HEK293 (cell line): ENCODE measurements at regions not wholly inside any gene's neighbourhood (a gene's known extent, or its start where the extent isn't known, plus 50 kb on each side); places are given as distances from the start of the nearest gene placed in this dataset.

Experiments
- CTCF ChIA-PET: fragments of 350-600 bp; formaldehyde crosslinking; extraction: SDS; loops from one replicate; lab custom pipeline; 2021; ENCODE audit warnings: antibody characterized with exemption; lab: Yijun Ruan, JAX
- POLR2A ChIA-PET: fragments of 300-600 bp; formaldehyde crosslinking; extraction: SDS; loops from one replicate; lab custom pipeline; 2020; ENCODE audit warnings: antibody characterized with exemption, inconsistent platforms; lab: Yijun Ruan, JAX
- H3K27ac ChIP-seq: fragments of 200-500 bp; sonication (Bioruptor generic); 2 replicates; pipeline ENCODE4 v1.5.1; 2014; ENCODE audit warnings: low read depth, low read length, control low read depth, inconsistent platforms; ENCODE audit errors: extremely low read depth
- H3K36me3 ChIP-seq, 2 experiments: fragments of 200-500 bp in 1 of 2; sonication (Bioruptor generic) in 1 of 2; 1 replicate in 1 of 2; 2 replicates in 1 of 2; pipeline ENCODE4 v1.5.1; 2014 to 2017; ENCODE audit warnings: inconsistent platforms in 2 of 2, low read length in 2 of 2; ENCODE audit not compliant: control insufficient read depth in 2 of 2, insufficient read depth in 1 of 2
- H3K4me1 ChIP-seq: fragments of 200-500 bp; sonication (Bioruptor generic); 2 replicates; pipeline ENCODE4 v1.5.1; 2014; ENCODE audit warnings: mild to moderate bottlenecking, low read length, inconsistent platforms; ENCODE audit not compliant: control insufficient read depth, insufficient read depth
- H3K4me3 ChIP-seq: 2 replicates; pipeline ENCODE4 v1.5.1; 2011; ENCODE audit warnings: low read depth, mild to moderate bottlenecking, control low read depth, low read length, moderate library complexity
- H3K9me3 ChIP-seq: fragments of 200-500 bp; sonication (Bioruptor generic); 2 replicates; pipeline ENCODE4 v1.5.1; 2014; ENCODE audit warnings: low read depth, low read length, inconsistent platforms; ENCODE audit not compliant: control insufficient read depth, insufficient read depth
- FEZF1 ChIP-seq: fragments of 450-650 bp; formaldehyde crosslinking; IDR thresholded peaks from 2 replicates; pipeline ENCODE4 v1.5.1; 2016; ENCODE audit warnings: missing biosample characterization, missing genetic modification characterization
- GLIS2 ChIP-seq: fragments of 450-650 bp; formaldehyde crosslinking; IDR thresholded peaks from 2 replicates; pipeline ENCODE4 v1.5.1; 2016; ENCODE audit warnings: missing biosample characterization, missing genetic modification characterization
- REST ChIP-seq: fragments of 450-650 bp; formaldehyde crosslinking; IDR thresholded peaks from 2 replicates; pipeline ENCODE4 v1.5.1; 2016; ENCODE audit warnings: missing biosample characterization, missing genetic modification characterization
- WT1 ChIP-seq: fragments of 450-650 bp; formaldehyde crosslinking; IDR thresholded peaks from 2 replicates; pipeline ENCODE4 v1.5.1; 2016; ENCODE audit warnings: missing biosample characterization, missing genetic modification characterization
- ZBTB11 ChIP-seq: fragments of 450-650 bp; formaldehyde crosslinking; conservative IDR thresholded peaks from 2 replicates; pipeline ENCODE4 v1.5.1; 2016; ENCODE audit warnings: low read depth, missing biosample characterization, missing genetic modification characterization
- ZBTB7A ChIP-seq: fragments of 450-650 bp; formaldehyde crosslinking; IDR thresholded peaks from 2 replicates; pipeline ENCODE4 v1.5.1; 2016; ENCODE audit warnings: low read depth, missing biosample characterization, missing genetic modification characterization
- ZNF274 ChIP-seq, 2 experiments: fragments of 200-500 bp in 1 of 2; fragments of 450-650 bp in 1 of 2; sonication (Bioruptor generic) in 1 of 2; formaldehyde crosslinking in 1 of 2; IDR thresholded peaks; 2 replicates each; pipeline versions ENCODE4 v1.5.1 to v1.6.1; 2014 to 2016; ENCODE audit warnings: borderline replicate concordance in 1 of 2, inconsistent platforms in 1 of 2, low read length in 1 of 2, missing biosample characterization in 1 of 2, missing genetic modification characterization in 1 of 2
- ZNF292 ChIP-seq: fragments of 450-650 bp; formaldehyde crosslinking; IDR thresholded peaks from 2 replicates; pipeline ENCODE4 v1.5.1; 2016; ENCODE audit warnings: low read depth, missing biosample characterization, missing genetic modification characterization, borderline replicate concordance
- ZNF311 ChIP-seq: fragments of 450-650 bp; formaldehyde crosslinking; IDR thresholded peaks from 2 replicates; pipeline ENCODE4 v1.5.1; 2017; ENCODE audit warnings: missing biosample characterization, missing genetic modification characterization, borderline replicate concordance
- ZNF350 ChIP-seq: fragments of 450-650 bp; formaldehyde crosslinking; IDR thresholded peaks from 2 replicates; pipeline ENCODE4 v1.5.0; 2017; ENCODE audit warnings: missing biosample characterization, mild to moderate bottlenecking, missing genetic modification characterization
- ZNF548 ChIP-seq: fragments of 450-650 bp; formaldehyde crosslinking; IDR thresholded peaks from 2 replicates; pipeline ENCODE4 v1.5.1; 2016; ENCODE audit warnings: missing biosample characterization, missing genetic modification characterization
- ZNF558 ChIP-seq: fragments of 450-650 bp; formaldehyde crosslinking; IDR thresholded peaks from 2 replicates; pipeline ENCODE4 v1.5.1; 2016; ENCODE audit warnings: missing biosample characterization, missing genetic modification characterization
- ZNF623 ChIP-seq: fragments of 450-650 bp; formaldehyde crosslinking; IDR thresholded peaks from 2 replicates; pipeline ENCODE4 v1.5.1; 2016; ENCODE audit warnings: missing biosample characterization, missing genetic modification characterization
- ZNF629 ChIP-seq: fragments of 450-650 bp; formaldehyde crosslinking; IDR thresholded peaks from 2 replicates; pipeline ENCODE4 v1.5.1; 2017; ENCODE audit warnings: missing biosample characterization, missing genetic modification characterization
- ZNF654 ChIP-seq: fragments of 450-650 bp; formaldehyde crosslinking; IDR thresholded peaks from 2 replicates; pipeline ENCODE4 v1.5.1; 2016; ENCODE audit warnings: low read depth, missing biosample characterization, missing genetic modification characterization
- ZNF837 ChIP-seq: fragments of 450-650 bp; formaldehyde crosslinking; IDR thresholded peaks from 2 replicates; pipeline ENCODE4 v1.5.1; 2016; ENCODE audit warnings: missing biosample characterization, missing genetic modification characterization
- TF ChIP-seq, protein P1 (sequence below): fragments of 450-650 bp; formaldehyde crosslinking; IDR thresholded peaks from 2 replicates; pipeline ENCODE4 v1.5.1; 2016; ENCODE audit warnings: missing biosample characterization, missing genetic modification characterization, borderline replicate concordance

DNA sequence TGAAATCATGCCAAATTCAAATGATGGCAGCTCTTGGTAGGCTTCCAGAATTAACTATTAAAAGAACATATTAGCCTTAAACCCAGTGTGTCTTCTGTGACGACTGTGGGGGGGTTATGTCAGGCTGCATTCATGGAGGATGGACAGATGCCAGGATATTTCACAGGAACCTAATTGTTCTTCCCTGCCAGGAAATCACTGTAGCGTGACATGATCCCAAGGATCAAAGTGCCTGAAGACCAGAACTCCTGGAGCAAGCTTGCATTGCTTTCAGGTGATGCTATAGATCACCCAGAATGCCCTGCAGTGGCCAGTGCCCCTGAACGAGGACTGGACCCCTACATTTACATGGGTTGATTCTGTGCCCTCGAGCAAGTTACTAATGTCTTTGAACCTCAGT, 1093.0 kb upstream of the TENM3 start:
- H3K4me3 ChIP-seq = no peak overlapping the region
- no peaks in the 10 kb centered on the region for H3K36me3 ChIP-seq
- no peak for TF ChIP-seq FEZF1 (tag by site-specific recombination)
- ChIA-PET CTCF (interaction anchor here (1.3 kb wide), 1 partner anchor 379 kb away, joined by 3 read pairs; no protein-coding TSS in a partner anchor), POLR2A (no interaction called here)
- no peaks in the 10 kb centered on the region for H3K4me1 ChIP-seq
- no peak overlapping the region for H3K27ac ChIP-seq
- no peaks in the 10 kb centered on the region for H3K9me3 ChIP-seq

DNA sequence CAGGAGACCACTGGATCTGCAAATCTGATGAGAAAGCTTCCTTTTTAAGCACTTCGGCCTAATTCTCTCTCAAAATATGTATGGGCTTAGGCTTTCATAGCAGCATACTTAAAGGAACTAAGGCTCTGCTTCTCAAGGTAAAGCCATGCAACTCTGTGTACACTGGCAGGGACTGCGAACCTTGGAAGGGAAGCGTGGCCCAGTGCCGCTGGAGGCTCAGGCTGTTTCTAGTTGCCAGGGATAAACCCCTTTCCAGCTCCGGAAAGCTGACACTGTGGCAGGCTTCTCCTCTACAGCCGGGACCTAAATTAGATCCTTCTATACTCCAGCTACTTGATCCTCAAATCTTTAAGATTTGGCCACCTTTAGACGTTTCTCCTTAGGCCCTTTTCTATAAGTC, 1091.3 kb upstream of the TENM3 start:
- H3K27ac ChIP-seq = no peak overlapping the region
- ChIA-PET CTCF (interaction anchor here (0.6 to 0.7 kb wide), 2 partner anchors 62 to 367 kb away, joined by 3 read pairs; no protein-coding TSS in a partner anchor), POLR2A (interaction anchor here (0.7 kb wide), 1 partner anchor 54 kb away, joined by 3 read pairs; no protein-coding TSS in a partner anchor)
- H3K36me3 ChIP-seq = no peaks in the 10 kb centered on the region
- H3K9me3 ChIP-seq = no peaks in the 10 kb centered on the region
- no peaks in the 10 kb centered on the region for H3K4me1 ChIP-seq
- no peak for TF ChIP-seq ZNF350 (tag by site-specific recombination)
- H3K4me3 ChIP-seq = no peak overlapping the region

GRCh38 chr4:181157647-181158046, 1085.6 kb upstream of the TENM3 start:
- Histone ChIP-seq H3K9me3 (no peaks in the 10 kb centered on the region), H3K4me1 (no peaks in the 10 kb centered on the region), H3K36me3 (no peaks in the 10 kb centered on the region), H3K27ac (no peak overlapping the region), H3K4me3 (no peak overlapping the region)
- POLR2A ChIA-PET = no interaction called here
- CTCF ChIA-PET = interaction anchor here (1.1 kb wide), 1 partner anchor 15 kb away, joined by 3 read pairs; no protein-coding TSS in a partner anchor
- TF ChIP-seq REST (tag by site-specific recombination) (no peak), WT1 (tag by site-specific recombination) (no peak)
- TF ChIP-seq, all 188 proteins: peak for 0

GRCh38 chr4:181158971-181159370, 1084.2 kb upstream of the TENM3 start:
- Histone ChIP-seq H3K4me3 (no peak overlapping the region), H3K4me1 (no peaks in the 10 kb centered on the region), H3K36me3 (no peaks in the 10 kb centered on the region), H3K9me3 (no peaks in the 10 kb centered on the region), H3K27ac (no peak overlapping the region)
- ChIA-PET CTCF (no interaction called here), POLR2A (no interaction called here)
- TF ChIP-seq GLIS2 = no peak
- TF ChIP-seq ZNF274 (IDR thresholded peaks at IDR 0.05; ENCODE audit: low read length) = no peak
- TF ChIP-seq ZNF274 (tag by site-specific recombination; IDR thresholded peaks at IDR 0.05; ENCODE audit: borderline replicate concordance) = no peak
- no peak for TF ChIP-seq ZNF350 (tag by site-specific recombination)
- no peak for TF ChIP-seq ZBTB11 (tag by site-specific recombination)
- TF ChIP-seq ZNF548 = no peak
- TF ChIP-seq ZNF629 (tag by site-specific recombination) = no peak
- no peak for TF ChIP-seq ZBTB7A (tag by site-specific recombination)
- TF ChIP-seq ZNF558 (tag by site-specific recombination) = no peak
- TF ChIP-seq ZNF837 (tag by site-specific recombination) = no peak
- no peak for TF ChIP-seq ZNF623 (tag by site-specific recombination)
- no peak for TF ChIP-seq ZNF654 (tag by site-specific recombination)
- no peak for TF ChIP-seq ZNF311 (tag by site-specific recombination)
- no peak for TF ChIP-seq ZNF292 (tag by site-specific recombination)
- TF ChIP-seq, protein P1, sequence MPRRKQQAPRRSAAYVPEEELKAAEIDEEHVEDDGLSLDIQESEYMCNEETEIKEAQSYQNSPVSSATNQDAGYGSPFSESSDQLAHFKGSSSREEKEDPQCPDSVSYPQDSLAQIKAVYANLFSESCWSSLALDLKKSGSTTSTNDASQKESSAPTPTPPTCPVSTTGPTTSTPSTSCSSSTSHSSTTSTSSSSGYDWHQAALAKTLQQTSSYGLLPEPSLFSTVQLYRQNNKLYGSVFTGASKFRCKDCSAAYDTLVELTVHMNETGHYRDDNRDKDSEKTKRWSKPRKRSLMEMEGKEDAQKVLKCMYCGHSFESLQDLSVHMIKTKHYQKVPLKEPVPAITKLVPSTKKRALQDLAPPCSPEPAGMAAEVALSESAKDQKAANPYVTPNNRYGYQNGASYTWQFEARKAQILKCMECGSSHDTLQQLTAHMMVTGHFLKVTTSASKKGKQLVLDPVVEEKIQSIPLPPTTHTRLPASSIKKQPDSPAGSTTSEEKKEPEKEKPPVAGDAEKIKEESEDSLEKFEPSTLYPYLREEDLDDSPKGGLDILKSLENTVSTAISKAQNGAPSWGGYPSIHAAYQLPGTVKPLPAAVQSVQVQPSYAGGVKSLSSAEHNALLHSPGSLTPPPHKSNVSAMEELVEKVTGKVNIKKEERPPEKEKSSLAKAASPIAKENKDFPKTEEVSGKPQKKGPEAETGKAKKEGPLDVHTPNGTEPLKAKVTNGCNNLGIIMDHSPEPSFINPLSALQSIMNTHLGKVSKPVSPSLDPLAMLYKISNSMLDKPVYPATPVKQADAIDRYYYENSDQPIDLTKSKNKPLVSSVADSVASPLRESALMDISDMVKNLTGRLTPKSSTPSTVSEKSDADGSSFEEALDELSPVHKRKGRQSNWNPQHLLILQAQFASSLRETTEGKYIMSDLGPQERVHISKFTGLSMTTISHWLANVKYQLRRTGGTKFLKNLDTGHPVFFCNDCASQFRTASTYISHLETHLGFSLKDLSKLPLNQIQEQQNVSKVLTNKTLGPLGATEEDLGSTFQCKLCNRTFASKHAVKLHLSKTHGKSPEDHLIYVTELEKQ (tag by site-specific recombination) = no peak
